Stimulated activated CD8-positive, alpha-beta memory T cell treated with anti-CD3 and anti-CD28 coated beads, Interleukin-15, amount 100 ng/mL, for 48 hours (primary cell): ENCODE measurements at regions not wholly inside any gene's neighbourhood (a gene's known extent, or its start where the extent isn't known, plus 50 kb on each side); places are given as distances from the start of the nearest gene placed in this dataset.

ENCODE experiments used
- DNase-seq, 2 donors: peaks; one replicate each; pipeline ENCODE4 v3.0.0-alpha.2; 2020; ENCODE audit warnings: low read depth in 2 of 2

DNA sequence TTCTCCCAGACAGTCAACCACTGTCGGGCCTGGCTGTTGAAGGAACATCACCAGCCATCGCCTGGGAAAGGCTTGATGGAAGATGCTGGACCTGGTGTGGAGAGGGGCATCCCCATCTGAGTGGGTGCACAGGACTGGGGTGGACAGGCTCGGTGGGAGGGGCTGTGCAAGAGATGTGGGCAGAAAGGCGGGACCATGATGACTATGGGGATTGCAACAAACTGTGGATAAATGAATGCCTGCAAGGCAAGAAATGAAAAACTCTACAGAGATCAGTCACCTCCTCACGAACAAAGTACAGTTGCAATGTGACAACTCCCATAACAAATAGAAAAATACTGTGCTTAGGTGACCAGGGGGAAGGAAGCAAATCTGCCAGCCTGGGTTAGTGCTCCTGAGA, 171.9 kb upstream of the GPR12 start:
- no peak for DNase-seq

- peak; percentile 41 to 44 for DNase-seq
Observed at GRCh38 chr13:26929971-26930730, 169.6 kb upstream of the GPR12 start.

DNA sequence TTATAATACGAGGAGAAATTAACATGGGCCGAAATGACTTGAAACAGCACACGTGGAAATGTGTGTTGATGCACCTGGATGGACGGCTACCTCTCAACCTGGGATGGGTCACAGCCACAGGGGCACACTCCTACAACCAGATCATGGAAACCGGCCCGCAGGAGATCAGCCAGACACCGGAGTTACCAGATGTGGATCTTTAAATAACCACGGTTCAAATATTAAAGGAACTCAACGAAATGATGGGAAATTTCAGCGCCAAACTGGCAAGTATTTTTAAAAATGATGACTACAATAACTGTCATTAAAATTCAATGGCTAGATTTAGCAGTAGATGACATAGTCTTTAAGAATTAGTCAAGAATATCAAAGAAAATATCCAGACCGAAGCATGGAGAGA, 166.9 kb upstream of the GPR12 start:
- DNase-seq, result no peak

GRCh38 chr13:26926371-26926770, 165.8 kb upstream of the GPR12 start:
- DNase-seq, result no peak

DNA sequence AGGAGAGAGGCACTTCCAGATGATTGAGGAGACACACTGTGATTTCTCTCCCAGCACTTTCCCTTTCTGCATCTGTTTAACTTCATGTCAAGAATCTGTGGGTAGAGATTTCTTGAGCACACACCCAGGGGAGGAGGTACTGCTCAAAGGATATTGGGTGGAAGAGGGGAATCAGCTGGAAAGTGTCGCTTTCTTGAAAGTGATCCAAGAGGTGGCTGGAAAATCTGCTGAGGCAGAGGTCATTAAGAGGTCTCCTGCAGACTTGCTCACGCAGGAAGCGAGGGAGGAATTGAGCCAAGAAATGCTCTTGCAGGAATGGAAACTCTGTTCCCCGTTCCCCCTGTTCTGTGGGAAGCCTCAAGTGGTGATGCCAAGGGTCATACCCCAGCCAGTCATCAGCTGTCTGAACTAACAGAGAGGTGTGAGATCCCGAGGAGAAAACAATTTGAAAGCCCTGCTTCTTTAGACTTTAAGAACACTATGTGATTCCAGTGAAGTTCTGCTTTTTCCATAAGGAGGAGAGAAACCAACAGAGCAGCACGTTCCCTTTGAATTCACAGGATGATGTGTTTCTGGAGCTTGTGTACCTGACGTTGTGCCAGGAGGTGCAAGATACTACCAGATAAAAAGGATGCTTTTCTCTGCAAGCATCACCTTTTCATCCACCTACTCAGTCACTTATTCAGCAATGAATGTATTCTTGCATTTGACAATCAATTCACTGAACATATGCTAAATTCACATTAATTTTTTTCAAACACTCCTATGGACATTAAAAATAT, 163.4 kb upstream of the GPR12 start:
- DNase-seq, result no peak

GRCh38 chr13:26921918-26922317, 161.3 kb upstream of the GPR12 start:
- no peak for DNase-seq

DNA sequence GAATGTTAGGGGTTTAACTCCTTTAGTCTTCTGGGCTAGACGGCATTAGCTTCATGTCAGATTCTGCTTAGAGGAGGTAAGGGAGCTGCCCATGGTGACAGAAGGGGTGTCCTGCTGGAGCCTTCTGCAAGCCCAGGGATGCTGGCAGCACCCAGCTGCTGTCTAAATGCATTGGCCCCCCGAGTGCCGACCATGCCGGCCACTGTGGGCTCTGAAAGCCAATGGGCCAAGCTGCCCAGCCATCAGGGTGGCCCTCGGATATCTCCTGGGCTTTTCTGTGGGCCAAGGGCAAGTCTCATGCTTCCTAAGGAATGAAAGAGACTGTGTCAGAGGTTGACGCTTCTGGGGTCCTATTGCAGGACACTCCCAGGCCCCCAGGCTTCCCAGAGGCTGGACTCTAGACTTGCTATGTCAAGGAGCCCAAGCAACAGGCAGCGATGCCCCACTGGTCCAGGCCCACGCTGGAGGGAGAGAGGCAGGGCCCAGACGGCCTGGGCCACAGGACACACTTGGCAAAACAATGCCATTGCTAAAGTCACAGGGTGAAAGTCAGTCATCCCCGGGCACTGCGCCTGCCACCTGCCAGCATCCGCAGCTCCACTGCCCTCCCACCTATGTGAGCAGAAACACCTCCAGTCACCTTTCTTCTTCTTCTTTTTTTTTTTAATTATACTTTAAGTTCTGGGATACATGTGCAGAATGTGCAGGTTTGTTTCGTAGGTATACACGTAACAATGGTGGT, 160.2 kb upstream of the GPR12 start:
- no peak for DNase-seq

GRCh38 chr13:26919732-26920131, 159.1 kb upstream of the GPR12 start:
- no peak for DNase-seq

DNA sequence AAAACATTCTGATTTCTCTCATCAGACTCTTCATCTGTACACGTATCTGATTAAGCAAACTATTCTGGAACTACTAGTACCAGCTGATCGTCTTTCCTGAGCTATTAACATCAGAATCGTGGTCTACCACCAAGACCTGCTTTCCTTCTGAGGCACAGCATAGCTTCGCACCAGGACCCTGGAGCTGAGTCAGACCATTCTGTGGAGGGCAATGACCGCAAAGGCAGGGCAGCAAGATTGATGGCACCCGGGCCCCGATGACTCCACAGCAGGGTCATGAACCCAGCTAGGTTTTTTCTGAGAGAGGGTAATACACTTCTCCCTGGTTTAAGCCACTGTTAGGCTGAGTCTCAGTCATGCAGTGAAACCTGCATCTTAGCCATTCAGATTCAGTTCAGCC, 158.7 kb upstream of the GPR12 start:
- no peak for DNase-seq

DNA sequence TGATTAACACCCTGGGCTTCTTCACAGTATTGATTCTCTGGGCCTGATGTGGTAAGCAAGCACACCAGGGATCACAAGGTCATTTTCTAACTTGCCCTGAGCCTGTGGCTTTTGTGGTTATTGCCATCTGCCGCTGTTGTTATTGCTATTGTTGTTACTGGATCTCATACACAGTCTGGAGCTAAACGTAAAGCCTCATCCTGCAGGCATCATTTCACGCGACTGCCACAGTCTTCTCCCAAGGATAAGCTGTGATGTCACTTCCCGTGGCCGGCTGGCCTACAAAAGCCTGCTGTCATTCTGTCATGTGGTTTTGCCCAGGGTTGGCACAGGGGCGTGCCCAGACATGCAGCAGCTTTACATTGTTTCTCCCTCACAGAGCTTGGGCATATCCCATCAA, 154.0 kb upstream of the GPR12 start:
- DNase-seq, result peak in 1 of 2 donors; percentile 2

GRCh38 chr13:26914148-26914547, 153.6 kb upstream of the GPR12 start:
- DNase-seq, result no peak

- no peak for DNase-seq
Observed at GRCh38 chr13:26910754-26911465, 150.3 kb upstream of the GPR12 start.

GRCh38 chr13:26909477-26909876, 148.9 kb upstream of the GPR12 start:
- DNase-seq, result no peak

DNA sequence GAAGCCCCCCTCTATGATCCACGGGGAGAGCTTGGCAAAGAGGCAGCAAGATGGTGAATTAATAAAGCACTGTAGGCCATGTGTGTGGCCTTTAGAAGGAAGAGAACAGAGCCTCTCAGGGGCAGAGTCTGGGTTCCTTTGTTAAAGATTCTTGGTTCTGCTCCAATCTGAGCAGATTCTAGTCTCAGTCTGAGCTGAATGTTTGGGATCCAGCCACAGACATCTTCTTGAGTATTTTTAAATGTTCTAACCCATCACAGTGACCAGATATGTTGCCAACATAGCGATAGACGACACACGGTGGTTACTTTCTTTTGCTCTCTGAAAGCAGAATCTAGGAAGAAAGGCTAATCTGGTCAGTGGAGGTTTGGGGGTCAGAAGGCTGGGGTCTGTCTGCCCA, 147.5 kb upstream of the GPR12 start:
- DNase-seq, result no peak

- DNase-seq, result no peak
Observed at GRCh38 chr13:26899202-26899601, 138.6 kb upstream of the GPR12 start.

- no peak for DNase-seq
Observed at GRCh38 chr13:26897706-26898550, 137.3 kb upstream of the GPR12 start.

GRCh38 chr13:26896986-26897668, 136.5 kb upstream of the GPR12 start:
- no peak for DNase-seq

DNA sequence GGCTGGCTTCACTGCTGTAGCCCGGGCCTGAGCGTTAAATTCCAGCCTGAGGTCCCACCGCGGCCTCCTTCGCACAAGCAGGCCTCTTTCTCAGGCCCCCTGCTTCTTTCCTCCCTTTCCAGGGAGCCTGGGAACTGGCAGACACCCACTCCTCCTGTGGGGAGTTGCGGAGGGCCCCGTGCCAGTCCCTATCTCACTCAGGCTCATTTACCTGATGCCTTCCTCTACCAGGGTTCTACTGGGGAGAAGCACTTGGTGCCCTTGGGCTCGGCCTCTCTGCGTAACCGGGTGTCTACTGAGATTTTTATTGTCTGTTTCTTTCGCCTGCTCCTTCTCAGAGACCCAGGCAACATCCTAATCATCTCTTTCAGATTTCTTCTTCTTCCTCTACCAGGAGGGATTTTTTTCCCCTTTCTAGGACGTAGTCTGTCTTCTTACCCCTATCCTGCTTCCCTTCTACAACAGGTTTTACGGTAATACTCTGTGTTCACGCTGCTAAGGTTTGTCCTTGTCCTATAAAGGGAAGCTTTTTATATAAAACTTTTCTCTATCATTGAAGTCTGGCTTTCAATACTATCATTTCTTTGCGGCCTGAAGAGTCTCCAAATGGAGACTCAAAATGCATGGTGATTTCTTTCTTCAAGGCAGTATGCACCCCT, 135.4 kb upstream of the GPR12 start:
- DNase-seq, result no peak

GRCh38 chr13:26895081-26895807, 134.7 kb upstream of the GPR12 start:
- DNase-seq, result no peak
